ENCODE measurements at regions not wholly inside any gene's neighbourhood (a gene's known extent, or its start where the extent isn't known, plus 50 kb on each side); places are given as distances from the start of the nearest gene placed in this dataset.

- CTCF ChIA-PET, result interaction anchor here (0.6 to 1.3 kb wide), 2 partner anchors 15 to 345 kb away, joined by 3 read pairs; no protein-coding TSS in a partner anchor
- no peak overlapping the region for H3K18ac ChIP-seq (ENCODE audit: low read depth, low read length)
- H3K36me3 ChIP-seq (ENCODE audit: control insufficient read depth, insufficient read depth, low read length), result no peaks in the 10 kb centered on the region
- peaks cover 5% of the 10 kb centered on the region for H3K4me1 ChIP-seq (ENCODE audit: control insufficient read depth, insufficient read depth, low read length)
- H3K4ac ChIP-seq (ENCODE audit: low read depth, low read length), result no peak overlapping the region
- H3K56ac ChIP-seq (ENCODE audit: extremely low read depth, insufficient read depth, low read length), result no peak overlapping the region
- H2BK120ac ChIP-seq (ENCODE audit: low read depth, low read length), result no peak overlapping the region
- H3K23ac ChIP-seq (ENCODE audit: low read depth, low read length), result no peak overlapping the region
- POLR2A ChIA-PET (ENCODE audit: unreplicated experiment), result no interaction called here
- H2AFZ ChIP-seq (replicated peaks; ENCODE audit: low read length, poor library complexity), result no peak overlapping the region
- H4K5ac ChIP-seq (ENCODE audit: low read depth, low read length), result no peak overlapping the region
- TF ChIP-seq MAFK (IDR thresholded peaks at IDR 0.05; ENCODE audit: low read depth, low read length), result no peak
- no peak for TF ChIP-seq NFE2L2 (IDR thresholded peaks at IDR 0.05; ENCODE audit: low read depth, low read length)
- TF ChIP-seq MAZ (IDR thresholded peaks at IDR 0.05; ENCODE audit: borderline replicate concordance, low read depth, low read length), result no peak
- TF ChIP-seq CTCF (conservative IDR thresholded peaks at IDR 0.05; ENCODE audit: low read depth, low read length), result no peak
- no peak for TF ChIP-seq POLR2A (IDR thresholded peaks at IDR 0.05; ENCODE audit: low read depth, low read length)
- TF ChIP-seq BHLHE40 (IDR thresholded peaks at IDR 0.05; ENCODE audit: low read depth, low read length), result no peak
- no peak for TF ChIP-seq RCOR1 (IDR thresholded peaks at IDR 0.05; ENCODE audit: insufficient replicate concordance, low read length)
- no peak for TF ChIP-seq CEBPB (IDR thresholded peaks at IDR 0.05; ENCODE audit: low read depth, low read length)
- TF ChIP-seq FOS (IDR thresholded peaks at IDR 0.05; ENCODE audit: low read depth, low read length), result no peak
- no peak for TF ChIP-seq RFX5 (IDR thresholded peaks at IDR 0.05; ENCODE audit: low read depth, low read length)
- no peak for TF ChIP-seq MXI1 (IDR thresholded peaks at IDR 0.05; ENCODE audit: borderline replicate concordance, low read depth, low read length)
- TF ChIP-seq ELK1 (IDR thresholded peaks at IDR 0.05; ENCODE audit: borderline replicate concordance, low read depth, low read length), result no peak
- no peak for TF ChIP-seq CHD1 (IDR thresholded peaks at IDR 0.05; ENCODE audit: low read depth, low read length)
- TF ChIP-seq, protein P1, sequence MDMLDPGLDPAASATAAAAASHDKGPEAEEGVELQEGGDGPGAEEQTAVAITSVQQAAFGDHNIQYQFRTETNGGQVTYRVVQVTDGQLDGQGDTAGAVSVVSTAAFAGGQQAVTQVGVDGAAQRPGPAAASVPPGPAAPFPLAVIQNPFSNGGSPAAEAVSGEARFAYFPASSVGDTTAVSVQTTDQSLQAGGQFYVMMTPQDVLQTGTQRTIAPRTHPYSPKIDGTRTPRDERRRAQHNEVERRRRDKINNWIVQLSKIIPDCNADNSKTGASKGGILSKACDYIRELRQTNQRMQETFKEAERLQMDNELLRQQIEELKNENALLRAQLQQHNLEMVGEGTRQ (IDR thresholded peaks at IDR 0.05; ENCODE audit: low read depth, low read length), result no peak
- TF ChIP-seq RAD21 (IDR thresholded peaks at IDR 0.05; ENCODE audit: low read length), result no peak
- no peak for TF ChIP-seq SMC3 (IDR thresholded peaks at IDR 0.05; ENCODE audit: low read depth, low read length)
- ATAC-seq (ENCODE audit: low read depth) (no peak), DNase-seq (no peak)
- H4K8ac ChIP-seq (ENCODE audit: low read depth in 2 of 2, low read length in 2 of 2), result no peak overlapping the region
- no peaks in the 10 kb centered on the region for H3K79me1 ChIP-seq (ENCODE audit: low read depth in 1 of 2, low read length in 2 of 2)
- H2AK5ac ChIP-seq (ENCODE audit: low read depth, low read length), result no peak overlapping the region
- intact Hi-C loops (cut with micrococcal nuclease), result no loop called here
- no peak overlapping the region for H2BK20ac ChIP-seq (ENCODE audit: low read depth, low read length)
- H4K91ac ChIP-seq (ENCODE audit: insufficient read depth, low read depth, low read length), result no peak overlapping the region
- H4K20me1 ChIP-seq (ENCODE audit: insufficient read depth, low read length), result no peaks in the 10 kb centered on the region
- no peak overlapping the region for H3K27ac ChIP-seq (ENCODE audit: insufficient read depth, low read length)
- no peak overlapping the region for H2AK9ac ChIP-seq (replicated peaks; ENCODE audit: low read depth, low read length, poor library complexity)
- dilution Hi-C loops (cut with HindIII; ENCODE audit: low sequenced_read_pairs, unreplicated experiment), result no loop called here
- no peaks in the 10 kb centered on the region for H3K9me3 ChIP-seq (ENCODE audit: control insufficient read depth, insufficient read depth, low read length)
- H2BK15ac ChIP-seq (ENCODE audit: low read depth, low read length), result no peak overlapping the region
- no peak overlapping the region for H3K4me3 ChIP-seq (ENCODE audit: insufficient read depth, low read depth, low read length)
- BruUV-seq (replicated peaks), result no TSS peak
- WGBS, 2 experiments (ENCODE audit: extremely low coverage in 2 of 2, insufficient read length in 1 of 2), result 80% methylated on average over 4 of the region's 10 CpGs; no CpG with 5 or more reads in 1 of the 2 experiments
- H3K27me3 ChIP-seq (ENCODE audit: control insufficient read depth, insufficient read depth, low read length), result no peaks in the 10 kb centered on the region
- H3K14ac ChIP-seq (replicated peaks; ENCODE audit: low read depth, low read length), result no peak overlapping the region
- H3K4me2 ChIP-seq (ENCODE audit: low read depth, low read length), result no peak overlapping the region
- no peak overlapping the region for H3K9ac ChIP-seq (ENCODE audit: low read depth, low read length)
- H3K9me1 ChIP-seq (ENCODE audit: insufficient read depth, low read length), result no peaks in the 10 kb centered on the region; the same call in 1 of the 2 replicates
- in situ Hi-C loops (cut with MboI; ENCODE audit: low sequenced_read_pairs), result no loop called here
- no peak overlapping the region for H2BK5ac ChIP-seq (ENCODE audit: low read depth, low read length, poor library complexity, severe bottlenecking)
These were observed 210.6 kb downstream of the KLF6 start for GRCh38 chr10:3574451-3574850.
